ENCODE measurements at regions not wholly inside any gene's neighbourhood (a gene's known extent, or its start where the extent isn't known, plus 50 kb on each side); places are given as distances from the start of the nearest gene placed in this dataset.

GRCh38 chr2:102895376-102895775 is 133.5 kb downstream of the TMEM182 start:
- ChIA-PET CTCF (ENCODE audit: low intra/inter-chr PET ratio, low total read pairs) (no interaction called here), POLR2A (no interaction called here)
- H3K79me2 ChIP-seq (ENCODE audit: insufficient read depth, low read length) = no peaks in the 10 kb centered on the region
- no peaks in the 10 kb centered on the region for H4K20me1 ChIP-seq (ENCODE audit: insufficient read depth, low read length)
- H2AFZ ChIP-seq (ENCODE audit: low read length) = no peak overlapping the region
- H3K36me3 ChIP-seq (replicated peaks in 1 of 2; ENCODE audit: control insufficient read depth in 1 of 2, insufficient read depth in 2 of 2, low read length in 2 of 2) = no peaks in the 10 kb centered on the region
- TF ChIP-seq YY1 (IDR thresholded peaks at IDR 0.05; ENCODE audit: insufficient read depth, insufficient replicate concordance, low read depth, low read length) (no peak), DR1 (CRISPR knock-in tag; IDR thresholded peaks at IDR 0.05) (no peak), MED8 (CRISPR knock-in tag; IDR thresholded peaks at IDR 0.05; ENCODE audit: insufficient replicate concordance) (no peak)
- TF ChIP-seq, protein P1, sequence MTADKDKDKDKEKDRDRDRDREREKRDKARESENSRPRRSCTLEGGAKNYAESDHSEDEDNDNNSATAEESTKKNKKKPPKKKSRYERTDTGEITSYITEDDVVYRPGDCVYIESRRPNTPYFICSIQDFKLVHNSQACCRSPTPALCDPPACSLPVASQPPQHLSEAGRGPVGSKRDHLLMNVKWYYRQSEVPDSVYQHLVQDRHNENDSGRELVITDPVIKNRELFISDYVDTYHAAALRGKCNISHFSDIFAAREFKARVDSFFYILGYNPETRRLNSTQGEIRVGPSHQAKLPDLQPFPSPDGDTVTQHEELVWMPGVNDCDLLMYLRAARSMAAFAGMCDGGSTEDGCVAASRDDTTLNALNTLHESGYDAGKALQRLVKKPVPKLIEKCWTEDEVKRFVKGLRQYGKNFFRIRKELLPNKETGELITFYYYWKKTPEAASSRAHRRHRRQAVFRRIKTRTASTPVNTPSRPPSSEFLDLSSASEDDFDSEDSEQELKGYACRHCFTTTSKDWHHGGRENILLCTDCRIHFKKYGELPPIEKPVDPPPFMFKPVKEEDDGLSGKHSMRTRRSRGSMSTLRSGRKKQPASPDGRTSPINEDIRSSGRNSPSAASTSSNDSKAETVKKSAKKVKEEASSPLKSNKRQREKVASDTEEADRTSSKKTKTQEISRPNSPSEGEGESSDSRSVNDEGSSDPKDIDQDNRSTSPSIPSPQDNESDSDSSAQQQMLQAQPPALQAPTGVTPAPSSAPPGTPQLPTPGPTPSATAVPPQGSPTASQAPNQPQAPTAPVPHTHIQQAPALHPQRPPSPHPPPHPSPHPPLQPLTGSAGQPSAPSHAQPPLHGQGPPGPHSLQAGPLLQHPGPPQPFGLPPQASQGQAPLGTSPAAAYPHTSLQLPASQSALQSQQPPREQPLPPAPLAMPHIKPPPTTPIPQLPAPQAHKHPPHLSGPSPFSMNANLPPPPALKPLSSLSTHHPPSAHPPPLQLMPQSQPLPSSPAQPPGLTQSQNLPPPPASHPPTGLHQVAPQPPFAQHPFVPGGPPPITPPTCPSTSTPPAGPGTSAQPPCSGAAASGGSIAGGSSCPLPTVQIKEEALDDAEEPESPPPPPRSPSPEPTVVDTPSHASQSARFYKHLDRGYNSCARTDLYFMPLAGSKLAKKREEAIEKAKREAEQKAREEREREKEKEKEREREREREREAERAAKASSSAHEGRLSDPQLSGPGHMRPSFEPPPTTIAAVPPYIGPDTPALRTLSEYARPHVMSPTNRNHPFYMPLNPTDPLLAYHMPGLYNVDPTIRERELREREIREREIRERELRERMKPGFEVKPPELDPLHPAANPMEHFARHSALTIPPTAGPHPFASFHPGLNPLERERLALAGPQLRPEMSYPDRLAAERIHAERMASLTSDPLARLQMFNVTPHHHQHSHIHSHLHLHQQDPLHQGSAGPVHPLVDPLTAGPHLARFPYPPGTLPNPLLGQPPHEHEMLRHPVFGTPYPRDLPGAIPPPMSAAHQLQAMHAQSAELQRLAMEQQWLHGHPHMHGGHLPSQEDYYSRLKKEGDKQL (CRISPR knock-in tag; IDR thresholded peaks at IDR 0.05; ENCODE audit: low read depth) = no peak
- no TSS peak for BruUV-seq (replicated peaks)
- intact Hi-C loops (cut with micrococcal nuclease; ENCODE audit: unreplicated experiment) (no loop called here), in situ Hi-C loops (cut with HindIII; ENCODE audit: extremely low pct_ligation_motif_present, low pct_unique_long_range_greater_than_20kb) (no loop called here)
- ATAC-seq (peak; percentile 58; the same call in 2 of the 3 replicates), DNase-seq (ENCODE audit: low spot score) (no peak), FAIRE-seq (no peak)
- 0% methylated on average over 2 of the region's 2 CpGs for WGBS (ENCODE audit: low lambda C conversion rate)
- H3K9me3 ChIP-seq (ENCODE audit: low read length) = no peaks in the 10 kb centered on the region
- H3K9ac ChIP-seq (ENCODE audit: insufficient read depth, low read depth, low read length) = no peak overlapping the region
- H3K4me3 ChIP-seq (replicated peaks in 1 of 3; ENCODE audit: insufficient read depth in 1 of 3, low read depth in 2 of 3, low read length in 3 of 3) = no peak overlapping the region
- peaks cover 0 to 16% of the 10 kb centered on the region in 2 experiments; a peak in 3 of 5 replicates for H3K27me3 ChIP-seq (ENCODE audit: control insufficient read depth in 1 of 2, insufficient read depth in 2 of 2, low read length in 2 of 2)
- no peak overlapping the region for H3K4me2 ChIP-seq (ENCODE audit: low read depth, low read length)
- no peak overlapping the region for H3K27ac ChIP-seq (ENCODE audit: extremely low read length, insufficient read depth, low read length)
- H3K4me1 ChIP-seq (ENCODE audit: insufficient read depth, low read length) = no peaks in the 10 kb centered on the region
